Endothelial cell of umbilical vein (primary cell): ENCODE measurements at regions not wholly inside any gene's neighbourhood (a gene's known extent, or its start where the extent isn't known, plus 50 kb on each side); places are given as distances from the start of the nearest gene placed in this dataset.

Experiments
- BruUV-seq: library from RNA; stranded (reverse); fragments of 400-500 nt; replicated peaks from 2 replicates; lab custom pipeline; 2021; lab: Mats Ljungman, UMichigan
- CTCF ChIA-PET: fragments of 300-600, 350-600 bp; sonication (Branson Sonifier 250); formaldehyde crosslinking; loops from one replicate; lab custom pipeline; 2021; ENCODE audit warnings: antibody characterized with exemption, inconsistent platforms; lab: Charles Lee
- POLR2A ChIA-PET: fragments of 300-600, 350-600 bp; sonication (Branson Sonifier 250); formaldehyde crosslinking; loops from one replicate; lab custom pipeline; 2021; ENCODE audit warnings: antibody characterized with exemption, inconsistent platforms; lab: Charles Lee
- DNase-seq: peaks from one replicate; pipeline ENCODE4 v3.0.0-alpha.2; 2011; ENCODE audit warnings: low read depth, low spot score
- FAIRE-seq: peaks from 2 replicates; lab custom pipeline; 2011; peaks lifted over from hg19 to GRCh38; lab: Jason Lieb, UNC
- H2AFZ ChIP-seq: 2 replicates; pipeline ENCODE4 v1.6.0; 2012; ENCODE audit warnings: low read depth, low read length, control low read depth, inconsistent platforms
- H3K27ac ChIP-seq: 2 replicates; pipeline ENCODE4 v1.5.1; 2011; ENCODE audit warnings: low read depth, mild to moderate bottlenecking, control low read depth, low read length, moderate library complexity; ENCODE audit not compliant: insufficient read depth
- H3K27me3 ChIP-seq, 2 experiments: 2 replicates each; pipeline versions ENCODE4 v1.6.0 to v1.6.1; 2011; ENCODE audit warnings: low read length in 2 of 2, mixed read lengths in 1 of 2; ENCODE audit not compliant: control insufficient read depth in 2 of 2, insufficient read depth in 2 of 2
- H3K36me3 ChIP-seq, 2 experiments: 2 replicates in 1 of 2; 3 replicates in 1 of 2; pipeline ENCODE4 v1.5.1; 2011; ENCODE audit warnings: low read length in 2 of 2, mild to moderate bottlenecking in 1 of 2, moderate library complexity in 1 of 2; ENCODE audit not compliant: control insufficient read depth in 2 of 2, insufficient read depth in 2 of 2; ENCODE audit errors: extremely low read depth in 1 of 2
- H3K4me1 ChIP-seq: 3 replicates; pipeline ENCODE4 v1.5.1; 2011; ENCODE audit warnings: mild to moderate bottlenecking, low read length; ENCODE audit not compliant: control insufficient read depth, insufficient read depth; ENCODE audit errors: extremely low read depth
- H3K4me2 ChIP-seq: 2 replicates; pipeline ENCODE4 v1.6.1; 2011; ENCODE audit warnings: low read length, control low read depth, mixed read lengths; ENCODE audit not compliant: insufficient read depth
- H3K4me3 ChIP-seq, 3 experiments: fragments of 200-600 bp in 1 of 3; sonication (generic), shearing (Covaris generic) in 1 of 3; replicated peaks in 1 of 3; 2 replicates each; pipeline ENCODE4 v1.5.1; 2011 to 2016; ENCODE audit warnings: control low read depth in 3 of 3, low read length in 3 of 3, mild to moderate bottlenecking in 2 of 3, inconsistent platforms in 1 of 3, low read depth in 1 of 3, moderate library complexity in 1 of 3; ENCODE audit not compliant: insufficient read depth in 1 of 3
- H3K79me2 ChIP-seq: 2 replicates; pipeline ENCODE4 v1.6.0; 2012; ENCODE audit warnings: low read length, inconsistent platforms; ENCODE audit not compliant: control insufficient read depth, insufficient read depth
- H3K9ac ChIP-seq: replicated peaks from 2 replicates; pipeline ENCODE3; 2011; ENCODE audit warnings: low read length, control low read depth; ENCODE audit not compliant: insufficient read depth; ENCODE audit errors: extremely low read depth
- H3K9me1 ChIP-seq: replicated peaks from 3 replicates; pipeline ENCODE4 v1.6.0; 2011; ENCODE audit warnings: mild to moderate bottlenecking, low read length; ENCODE audit not compliant: control insufficient read depth, insufficient read depth; ENCODE audit errors: extremely low read depth
- H3K9me3 ChIP-seq: replicated peaks from 2 replicates; pipeline ENCODE4 v1.5.1; 2012; ENCODE audit warnings: low read length, inconsistent platforms; ENCODE audit not compliant: control insufficient read depth, insufficient read depth
- H4K20me1 ChIP-seq: replicated peaks from 2 replicates; pipeline ENCODE3; 2011; ENCODE audit warnings: mild to moderate bottlenecking, low read length; ENCODE audit not compliant: control insufficient read depth, insufficient read depth; ENCODE audit errors: extremely low read depth
- CTCF ChIP-seq, 2 donors: IDR thresholded peaks; 1 replicate in 1 of 2; 2 replicates in 1 of 2; pipeline ENCODE4 v1.5.1; 2011; ENCODE audit warnings: low read length in 2 of 2, mild to moderate bottlenecking in 2 of 2, moderate library complexity in 2 of 2, control low read depth in 1 of 2, inconsistent platforms in 1 of 2, low read depth in 1 of 2; ENCODE audit not compliant: insufficient read depth in 1 of 2; ENCODE audit errors: extremely low read depth in 1 of 2
- EZH2 ChIP-seq: IDR thresholded peaks from 2 replicates; pipeline ENCODE4 v1.6.1; 2012; ENCODE audit warnings: borderline replicate concordance, low read depth, mild to moderate bottlenecking, moderate library complexity, low read length, inconsistent platforms; ENCODE audit not compliant: severe bottlenecking
- FOS ChIP-seq: IDR thresholded peaks from 2 replicates; pipeline ENCODE4 v1.6.1; 2011; ENCODE audit warnings: mild to moderate bottlenecking, low read length, moderate library complexity, borderline replicate concordance; ENCODE audit not compliant: insufficient read depth
- GATA2 ChIP-seq: IDR thresholded peaks from 2 replicates; pipeline ENCODE4 v1.7.0; 2011; ENCODE audit warnings: low read depth, mild to moderate bottlenecking, moderate library complexity, mixed read lengths, low read length; ENCODE audit not compliant: insufficient read length, insufficient read depth
- JUN ChIP-seq: IDR thresholded peaks from 2 replicates; pipeline ENCODE4 v1.6.1; 2011; ENCODE audit warnings: borderline replicate concordance, low read depth; ENCODE audit not compliant: insufficient read length, insufficient read depth
- MAX ChIP-seq: IDR thresholded peaks from 2 replicates; pipeline ENCODE4 v1.6.1; 2011; ENCODE audit not compliant: insufficient read depth, insufficient read length
- MYC ChIP-seq: IDR thresholded peaks from one replicate; pipeline ENCODE4 v1.6.1; 2011; ENCODE audit warnings: mild to moderate bottlenecking, low read depth, low read length
- POLR2A ChIP-seq: IDR thresholded peaks from 2 replicates; pipeline ENCODE4 v1.6.1; 2012; ENCODE audit warnings: low read depth, mild to moderate bottlenecking, control low read depth, low read length
- POLR2AphosphoS5 ChIP-seq: IDR thresholded peaks from 2 replicates; pipeline ENCODE4 v1.6.1; 2012; ENCODE audit warnings: low read depth, mild to moderate bottlenecking, control low read depth, low read length, moderate library complexity; ENCODE audit not compliant: insufficient read depth
- dilution Hi-C: fragments of 300-500 bp; cut with MboI; formaldehyde crosslinking; loops from one replicate; pipeline ENCODE4 v1.15.0; 2019; ENCODE audit warnings: low sequenced_read_pairs; ENCODE audit not compliant: extremely low pct_ligation_motif_present
- intact Hi-C: fragments of 100-400 bp; cut with micrococcal nuclease; formaldehyde crosslinking; loops from one replicate; pipeline ENCODE4 v1.10.0; 2022

DNA sequence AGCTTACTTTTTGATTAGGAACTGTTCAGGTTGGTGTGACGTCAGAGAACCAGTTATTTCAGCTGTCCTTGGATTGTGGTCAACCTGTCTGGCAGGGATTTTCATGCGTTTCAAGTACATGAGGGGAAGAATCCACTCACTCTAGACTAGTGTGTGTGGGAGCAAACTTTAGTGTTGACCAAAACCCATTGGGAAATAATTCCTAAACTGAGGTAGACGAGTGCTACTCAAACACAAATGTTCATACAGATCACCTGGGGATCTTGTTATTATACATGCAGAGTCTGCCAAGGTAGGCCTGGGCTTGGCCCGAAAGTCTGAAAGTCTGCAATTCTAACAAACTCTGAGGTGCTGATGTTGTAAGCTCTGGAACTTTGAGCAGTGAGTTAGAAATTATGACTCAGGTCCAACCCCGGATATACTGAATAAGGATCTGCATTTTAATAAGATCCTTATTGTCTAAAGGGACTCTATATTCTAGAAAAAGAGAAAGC, 111.1 kb upstream of the CREB5 start:
- H4K20me1 ChIP-seq: no peaks in the 10 kb centered on the region
- H2AFZ ChIP-seq: no peak overlapping the region
- dilution Hi-C loops: no loop called here
- H3K9me3 ChIP-seq: no peaks in the 10 kb centered on the region
- BruUV-seq: no TSS peak
- no peaks in the 10 kb centered on the region for H3K9me1 ChIP-seq
- H3K27me3 ChIP-seq: peaks cover 0 to 3% of the 10 kb centered on the region in 2 experiments
- no peak for TF ChIP-seq FOS
- TF ChIP-seq CTCF (IDR thresholded peaks at IDR 0.05; ENCODE audit: extremely low read depth in 1 of 2, insufficient read depth in 1 of 2, low read depth in 1 of 2, low read length in 2 of 2): no peak
- no peak for TF ChIP-seq POLR2AphosphoS5
- no peak for TF ChIP-seq POLR2A
- TF ChIP-seq MAX: no peak
- no peak for TF ChIP-seq MYC
- no peak for TF ChIP-seq EZH2
- no peak for TF ChIP-seq JUN
- no peak for TF ChIP-seq GATA2
- no peak overlapping the region for H3K4me2 ChIP-seq
- H3K27ac ChIP-seq: no peak overlapping the region
- ChIA-PET CTCF (interaction anchor here (0.6 to 1.1 kb wide), 3 partner anchors 552 to 888 kb away, joined by 3 read pairs; no protein-coding TSS in a partner anchor), POLR2A (no interaction called here)
- FAIRE-seq (no peak), DNase-seq (no peak)
- intact Hi-C loops: no loop called here
- no peaks in the 10 kb centered on the region for H3K36me3 ChIP-seq
- H3K79me2 ChIP-seq: no peaks in the 10 kb centered on the region
- no peak overlapping the region for H3K9ac ChIP-seq
- H3K4me3 ChIP-seq: no peak overlapping the region
- H3K4me1 ChIP-seq: no peaks in the 10 kb centered on the region
